IMR-90 (cell line): ENCODE measurements at regions not wholly inside any gene's neighbourhood (a gene's known extent, or its start where the extent isn't known, plus 50 kb on each side); places are given as distances from the start of the nearest gene placed in this dataset.

Experiments used
- ATAC-seq: fragments of 200-7000 bp; cut with Tn5 transposase; 2 replicates; pipeline ENCODE4 v1.9.1; 2020; ENCODE audit warnings: low read depth, mild to moderate bottlenecking, moderate library complexity
- BruUV-seq: library from RNA; stranded (reverse); fragments of 400-500 nt; replicated peaks from 2 replicates; lab custom pipeline; 2021; lab: Mats Ljungman, UMichigan
- CTCF ChIA-PET: fragments of 300-600 bp; formaldehyde crosslinking; extraction: SDS; loops from one replicate; lab custom pipeline; 2021; ENCODE audit warnings: antibody characterized with exemption; lab: Yijun Ruan, JAX
- POLR2A ChIA-PET: fragments of 300-600 bp; sonication (Branson Sonifier 250); formaldehyde crosslinking; loops from one replicate; lab custom pipeline; 2022; ENCODE audit warnings: antibody characterized with exemption; ENCODE audit not compliant: unreplicated experiment; lab: Charles Lee
- DNase-seq: peaks from one replicate; pipeline ENCODE4 v3.0.0; 2013
- H2AFZ ChIP-seq: replicated peaks from 2 replicates; pipeline ENCODE3; 2013; ENCODE audit warnings: low read length, mild to moderate bottlenecking; ENCODE audit not compliant: poor library complexity
- H2AK5ac ChIP-seq: 2 replicates; pipeline ENCODE4 v1.6.1; 2013; ENCODE audit warnings: low read depth, low read length, inconsistent platforms
- H2AK9ac ChIP-seq: replicated peaks from 2 replicates; pipeline ENCODE3; 2013; ENCODE audit warnings: mild to moderate bottlenecking, low read depth, low read length, moderate library complexity; ENCODE audit not compliant: poor library complexity
- H2BK120ac ChIP-seq: 2 replicates; pipeline ENCODE4 v1.6.1; 2013; ENCODE audit warnings: low read depth, low read length, inconsistent platforms
- H2BK15ac ChIP-seq: 3 replicates; pipeline ENCODE4 v1.6.1; 2013; ENCODE audit warnings: low read depth, low read length, inconsistent platforms
- H2BK20ac ChIP-seq: 2 replicates; pipeline ENCODE4 v1.6.1; 2013; ENCODE audit warnings: low read depth, mild to moderate bottlenecking, inconsistent platforms, low read length, moderate library complexity
- H2BK5ac ChIP-seq: 2 replicates; pipeline ENCODE4 v1.6.1; 2013; ENCODE audit warnings: mild to moderate bottlenecking, low read depth, low read length, inconsistent platforms; ENCODE audit not compliant: poor library complexity, severe bottlenecking
- H3K14ac ChIP-seq: replicated peaks from 2 replicates; pipeline ENCODE4 v1.6.1; 2013; ENCODE audit warnings: low read depth, low read length, inconsistent platforms
- H3K18ac ChIP-seq: 2 replicates; pipeline ENCODE4 v1.6.1; 2013; ENCODE audit warnings: low read depth, low read length, control low read depth
- H3K23ac ChIP-seq: 2 replicates; pipeline ENCODE4 v1.6.1; 2013; ENCODE audit warnings: low read depth, low read length, inconsistent platforms
- H3K27ac ChIP-seq: 2 replicates; pipeline ENCODE4 v1.5.1; 2013; ENCODE audit warnings: mild to moderate bottlenecking, control low read depth, low read length; ENCODE audit not compliant: insufficient read depth
- H3K27me3 ChIP-seq: 2 replicates; pipeline ENCODE4 v1.6.1; 2013; ENCODE audit warnings: low read length; ENCODE audit not compliant: control insufficient read depth, insufficient read depth
- H3K36me3 ChIP-seq: 2 replicates; pipeline ENCODE4 v1.6.1; 2013; ENCODE audit warnings: low read length, mixed read lengths; ENCODE audit not compliant: control insufficient read depth, insufficient read depth
- H3K4ac ChIP-seq: 2 replicates; pipeline ENCODE4 v1.6.1; 2013; ENCODE audit warnings: low read depth, low read length, inconsistent platforms
- H3K4me1 ChIP-seq: 2 replicates; pipeline ENCODE4 v1.6.1; 2013; ENCODE audit warnings: low read length, mixed read lengths; ENCODE audit not compliant: control insufficient read depth, insufficient read depth
- H3K4me2 ChIP-seq: 2 replicates; pipeline ENCODE4 v1.6.1; 2013; ENCODE audit warnings: low read depth, mild to moderate bottlenecking, control low read depth, low read length, moderate library complexity
- H3K4me3 ChIP-seq: 2 replicates; pipeline ENCODE4 v1.5.1; 2013; ENCODE audit warnings: low read depth, mild to moderate bottlenecking, control low read depth, low read length, moderate library complexity; ENCODE audit not compliant: insufficient read depth
- H3K56ac ChIP-seq: 2 replicates; pipeline ENCODE4 v1.6.1; 2013; ENCODE audit warnings: low read length, inconsistent platforms; ENCODE audit not compliant: insufficient read depth; ENCODE audit errors: extremely low read depth
- H3K79me1 ChIP-seq, 2 experiments: 2 replicates each; pipeline ENCODE4 v1.6.1; 2013; ENCODE audit warnings: low read length in 2 of 2, inconsistent platforms in 1 of 2, low read depth in 1 of 2
- H3K9ac ChIP-seq: 2 replicates; pipeline ENCODE4 v1.6.1; 2013; ENCODE audit warnings: low read depth, low read length, control low read depth
- H3K9me1 ChIP-seq: 2 replicates; pipeline ENCODE4 v1.6.1; 2013; ENCODE audit warnings: low read length, inconsistent platforms; ENCODE audit not compliant: insufficient read depth
- H3K9me3 ChIP-seq: 2 replicates; pipeline ENCODE4 v1.6.1; 2013; ENCODE audit warnings: low read length; ENCODE audit not compliant: control insufficient read depth, insufficient read depth
- H4K20me1 ChIP-seq: 2 replicates; pipeline ENCODE4 v1.6.1; 2013; ENCODE audit warnings: low read length, inconsistent platforms; ENCODE audit not compliant: insufficient read depth
- H4K5ac ChIP-seq: 2 replicates; pipeline ENCODE4 v1.6.1; 2013; ENCODE audit warnings: mild to moderate bottlenecking, low read depth, low read length, control low read depth
- H4K8ac ChIP-seq, 2 experiments: 2 replicates each; pipeline ENCODE4 v1.6.1; 2013; ENCODE audit warnings: low read depth in 2 of 2, low read length in 2 of 2, control low read depth in 1 of 2, inconsistent platforms in 1 of 2
- H4K91ac ChIP-seq: 2 replicates; pipeline ENCODE4 v1.6.1; 2013; ENCODE audit warnings: low read depth, low read length, inconsistent platforms; ENCODE audit not compliant: insufficient read depth
- BHLHE40 ChIP-seq: fragments of 150-350 bp; IDR thresholded peaks from 2 replicates; pipeline ENCODE4 v1.6.1; 2016; ENCODE audit warnings: mild to moderate bottlenecking, low read depth, low read length
- CEBPB ChIP-seq: IDR thresholded peaks from 2 replicates; pipeline ENCODE4 v1.6.1; 2012; ENCODE audit warnings: low read depth, low read length, improper control_type of control experiment
- MAFK ChIP-seq: IDR thresholded peaks from 2 replicates; pipeline ENCODE4 v1.6.1; 2012; ENCODE audit warnings: low read depth, low read length, improper control_type of control experiment
- NFE2L2 ChIP-seq: fragments of 150-350 bp; IDR thresholded peaks from 2 replicates; pipeline ENCODE4 v1.6.1; 2016; ENCODE audit warnings: low read depth, mild to moderate bottlenecking, low read length
- RAD21 ChIP-seq: IDR thresholded peaks from 2 replicates; pipeline ENCODE4 v1.6.1; 2012; ENCODE audit warnings: low read length, improper control_type of control experiment
- RCOR1 ChIP-seq: IDR thresholded peaks from 2 replicates; pipeline ENCODE4 v1.6.1; 2012; ENCODE audit warnings: mild to moderate bottlenecking, low read length, improper control_type of control experiment; ENCODE audit not compliant: insufficient replicate concordance
- RFX5 ChIP-seq: IDR thresholded peaks from 2 replicates; pipeline ENCODE4 v1.8.0; 2012; ENCODE audit warnings: low read depth, mild to moderate bottlenecking, low read length, moderate library complexity
- WGBS, 2 experiments: methylation state at CpG; one replicate each; pipeline versions ENCODE4 v1.1.5 to v1.1.7; 2013; ENCODE audit warnings: missing lambda C conversion rate in 2 of 2; ENCODE audit not compliant: insufficient read length in 1 of 2; ENCODE audit errors: extremely low coverage in 2 of 2; 5-methylcytosine and 5-hydroxymethylcytosine counted together
- dilution Hi-C: fragments of 300-500 bp; cut with HindIII; formaldehyde crosslinking; loops from one replicate; pipeline ENCODE4 v1.14.3; 2018; ENCODE audit warnings: low sequenced_read_pairs; ENCODE audit not compliant: unreplicated experiment
- in situ Hi-C: fragments of 300-500 bp; cut with MboI; formaldehyde crosslinking; loops from 3 replicates; pipeline ENCODE4 v1.14.3; 2019; ENCODE audit warnings: low sequenced_read_pairs, inconsistent platforms, mixed read lengths
- intact Hi-C: fragments of 100-400 bp; cut with micrococcal nuclease; formaldehyde crosslinking; loops from 2 replicates; pipeline ENCODE4 v1.10.0; 2022
- TF ChIP-seq, protein P1 (sequence below): conservative IDR thresholded peaks from 2 replicates; pipeline ENCODE4 v1.5.1; 2012; ENCODE audit warnings: mild to moderate bottlenecking, low read depth, low read length, improper control_type of control experiment

DNA sequence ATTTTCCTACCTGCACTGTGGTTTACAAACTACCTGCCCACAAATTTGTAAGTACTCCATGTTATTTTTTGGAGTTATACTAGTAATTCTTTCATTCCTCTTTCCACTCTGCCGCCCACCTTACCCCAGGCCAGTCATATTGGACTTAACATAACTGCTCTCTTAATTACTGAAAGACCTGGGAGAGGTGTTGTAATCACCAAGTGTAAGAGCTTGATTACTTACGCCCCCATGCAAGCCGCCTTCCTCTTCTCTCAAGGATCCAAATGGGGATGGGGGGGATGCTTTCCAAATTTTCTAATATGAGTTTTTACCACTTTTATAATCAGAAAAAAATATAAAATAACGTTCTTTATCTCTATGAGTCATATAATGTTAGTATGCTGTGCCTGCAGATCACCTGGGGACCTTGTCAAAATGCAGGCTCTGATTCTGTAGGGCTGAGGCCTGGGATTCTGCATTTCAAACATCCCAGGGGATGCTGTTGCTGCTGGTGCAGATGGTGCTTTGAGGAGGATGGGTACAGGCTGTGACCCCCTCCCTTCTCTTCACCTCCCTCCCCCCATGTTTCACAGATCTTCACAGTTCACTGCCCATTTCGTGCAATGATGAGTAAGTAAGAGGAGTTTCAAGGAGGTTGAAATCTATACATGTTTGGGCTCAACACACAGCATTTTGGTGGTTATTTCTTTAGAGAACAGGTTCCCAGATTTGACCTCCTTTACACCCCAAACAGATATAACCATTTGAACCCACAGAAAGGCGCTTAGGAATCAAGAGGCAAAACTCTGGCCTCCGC lies 87.3 kb downstream of the SEC61B start:
- in situ Hi-C loops (no loop called here), dilution Hi-C loops (no loop called here), intact Hi-C loops (no loop called here)
- H4K8ac ChIP-seq = no peak overlapping the region
- no peak overlapping the region for H2BK120ac ChIP-seq
- no peak overlapping the region for H3K56ac ChIP-seq
- H3K9ac ChIP-seq = no peak overlapping the region
- DNase-seq (no peak), ATAC-seq (no peak)
- no peak overlapping the region for H2BK5ac ChIP-seq
- BruUV-seq = no TSS peak
- H3K4me3 ChIP-seq = no peak overlapping the region
- ChIA-PET CTCF (no interaction called here), POLR2A (no interaction called here)
- no peak overlapping the region for H3K4me2 ChIP-seq
- no peak overlapping the region for H2AK9ac ChIP-seq
- H2AFZ ChIP-seq = no peak overlapping the region
- WGBS, 2 experiments = no CpG with 5 or more reads among the region's 7 CpGs
- H3K9me3 ChIP-seq = no peaks in the 10 kb centered on the region
- H3K27me3 ChIP-seq = no peaks in the 10 kb centered on the region; the same call in 1 of the 2 replicates
- no peak overlapping the region for H3K27ac ChIP-seq
- no peaks in the 10 kb centered on the region for H3K9me1 ChIP-seq
- H3K14ac ChIP-seq = no peak overlapping the region
- no peaks in the 10 kb centered on the region for H3K79me1 ChIP-seq
- no peak overlapping the region for H4K91ac ChIP-seq
- H4K5ac ChIP-seq = no peak overlapping the region
- no peak overlapping the region for H3K4ac ChIP-seq
- H2BK20ac ChIP-seq = no peak overlapping the region
- no peaks in the 10 kb centered on the region for H4K20me1 ChIP-seq
- H3K4me1 ChIP-seq = no peaks in the 10 kb centered on the region
- H2AK5ac ChIP-seq = no peak overlapping the region
- no peaks in the 10 kb centered on the region for H3K36me3 ChIP-seq
- no peak overlapping the region for H2BK15ac ChIP-seq
- TF ChIP-seq BHLHE40 = no peak
- TF ChIP-seq RFX5 = no peak
- no peak for TF ChIP-seq RCOR1
- TF ChIP-seq CEBPB = no peak
- TF ChIP-seq, protein P1, sequence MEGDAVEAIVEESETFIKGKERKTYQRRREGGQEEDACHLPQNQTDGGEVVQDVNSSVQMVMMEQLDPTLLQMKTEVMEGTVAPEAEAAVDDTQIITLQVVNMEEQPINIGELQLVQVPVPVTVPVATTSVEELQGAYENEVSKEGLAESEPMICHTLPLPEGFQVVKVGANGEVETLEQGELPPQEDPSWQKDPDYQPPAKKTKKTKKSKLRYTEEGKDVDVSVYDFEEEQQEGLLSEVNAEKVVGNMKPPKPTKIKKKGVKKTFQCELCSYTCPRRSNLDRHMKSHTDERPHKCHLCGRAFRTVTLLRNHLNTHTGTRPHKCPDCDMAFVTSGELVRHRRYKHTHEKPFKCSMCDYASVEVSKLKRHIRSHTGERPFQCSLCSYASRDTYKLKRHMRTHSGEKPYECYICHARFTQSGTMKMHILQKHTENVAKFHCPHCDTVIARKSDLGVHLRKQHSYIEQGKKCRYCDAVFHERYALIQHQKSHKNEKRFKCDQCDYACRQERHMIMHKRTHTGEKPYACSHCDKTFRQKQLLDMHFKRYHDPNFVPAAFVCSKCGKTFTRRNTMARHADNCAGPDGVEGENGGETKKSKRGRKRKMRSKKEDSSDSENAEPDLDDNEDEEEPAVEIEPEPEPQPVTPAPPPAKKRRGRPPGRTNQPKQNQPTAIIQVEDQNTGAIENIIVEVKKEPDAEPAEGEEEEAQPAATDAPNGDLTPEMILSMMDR = no peak
- TF ChIP-seq MAFK = no peak
- no peak for TF ChIP-seq RAD21
- no peak for TF ChIP-seq NFE2L2
- no peak overlapping the region for H3K18ac ChIP-seq
- H3K23ac ChIP-seq = no peak overlapping the region
